HG02885 (cell line): ENCODE measurements at regions not wholly inside any gene's neighbourhood (a gene's known extent, or its start where the extent isn't known, plus 50 kb on each side); places are given as distances from the start of the nearest gene placed in this dataset.

Experiments
- ATAC-seq: cut with Tn5 transposase; IDR thresholded peaks from one replicate; pipeline ENCODE4 v1.9.1; 2021; ENCODE audit warnings: mild to moderate bottlenecking; ENCODE audit not compliant: unreplicated experiment, poor library complexity

DNA sequence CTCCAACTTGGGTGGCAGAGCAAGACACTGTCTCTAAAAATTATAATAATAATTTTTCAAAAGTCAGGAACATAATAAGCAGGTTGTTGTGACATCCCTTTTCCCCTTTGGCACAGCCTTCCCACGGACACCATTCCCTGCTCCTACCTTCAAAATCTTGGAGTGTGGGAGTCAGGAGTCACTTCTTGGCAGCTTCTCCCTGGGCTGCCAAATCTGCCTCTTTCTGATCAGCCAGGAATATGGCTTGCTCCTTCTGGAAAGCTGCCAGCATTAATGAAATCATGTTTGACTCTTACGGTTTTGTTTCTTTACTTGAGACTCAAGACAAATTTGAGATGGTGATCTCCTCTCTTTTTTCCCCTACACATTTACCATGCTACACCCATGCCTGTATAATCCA, 391.4 kb upstream of the SYT1 start:
- ATAC-seq: no peak

DNA sequence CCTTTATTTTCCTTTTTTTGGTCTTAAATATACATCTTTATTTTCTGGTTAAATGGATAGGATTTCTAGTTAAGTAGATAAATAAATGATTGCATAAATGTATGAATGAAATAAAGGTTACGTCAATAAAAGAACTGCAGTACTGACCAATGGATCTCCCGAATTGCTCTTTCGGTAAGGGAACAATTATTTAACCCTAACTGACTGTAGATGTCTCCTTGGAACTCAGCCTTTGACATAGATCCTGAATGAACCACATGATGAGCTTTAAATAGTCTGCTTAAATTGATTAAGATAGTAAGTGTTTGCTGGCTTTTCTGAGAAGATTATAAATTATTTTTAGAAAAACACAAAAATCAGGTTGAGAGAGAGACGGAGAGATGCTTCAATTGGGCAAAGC, 391.0 kb upstream of the SYT1 start:
- ATAC-seq: no peak

DNA sequence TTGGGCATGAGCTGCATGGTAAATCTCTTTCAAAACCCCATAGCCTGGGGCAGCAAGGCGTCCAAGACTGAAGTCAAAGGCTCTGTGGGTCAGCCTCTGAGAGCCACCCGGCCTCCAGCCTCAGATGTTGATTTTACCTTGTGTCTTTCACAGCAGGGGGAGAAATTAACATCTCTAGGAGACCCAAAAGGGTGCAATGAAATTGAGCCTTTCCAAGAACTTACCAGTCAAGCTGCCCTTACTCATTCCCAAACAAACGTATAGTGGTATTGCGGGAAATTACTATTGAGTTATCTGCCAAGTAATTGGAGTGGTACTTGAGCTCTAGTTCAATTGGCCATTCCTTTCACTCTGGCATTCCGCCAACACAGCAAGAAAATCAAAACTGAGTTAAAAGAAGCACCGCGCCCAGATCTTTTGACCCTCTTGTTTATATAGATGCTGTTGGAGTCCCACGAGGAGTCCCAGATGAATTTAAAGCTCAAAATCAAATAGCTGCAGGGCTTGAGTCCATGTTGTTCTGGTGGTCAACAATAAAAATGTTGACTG, 380.7 kb upstream of the SYT1 start:
- no peak for ATAC-seq

DNA sequence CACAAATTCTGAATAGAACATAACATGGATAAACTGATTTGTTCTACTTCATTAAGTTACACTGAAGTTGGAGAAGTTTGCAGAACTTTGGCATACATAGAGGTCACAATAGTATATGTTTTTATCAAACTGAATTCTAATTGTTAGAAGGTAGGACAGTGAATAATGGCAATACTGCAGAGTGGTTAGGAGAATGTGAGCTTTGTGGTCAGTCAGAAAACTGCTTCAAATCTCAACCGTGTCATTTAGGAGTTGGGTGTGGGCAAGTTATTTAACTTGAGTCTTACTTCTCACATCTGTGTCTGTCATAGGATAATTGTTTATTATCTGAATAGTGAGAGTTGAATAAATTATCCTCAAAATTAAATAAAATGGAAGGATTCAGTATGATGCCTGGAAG, 374.6 kb upstream of the SYT1 start:
- no peak for ATAC-seq

DNA sequence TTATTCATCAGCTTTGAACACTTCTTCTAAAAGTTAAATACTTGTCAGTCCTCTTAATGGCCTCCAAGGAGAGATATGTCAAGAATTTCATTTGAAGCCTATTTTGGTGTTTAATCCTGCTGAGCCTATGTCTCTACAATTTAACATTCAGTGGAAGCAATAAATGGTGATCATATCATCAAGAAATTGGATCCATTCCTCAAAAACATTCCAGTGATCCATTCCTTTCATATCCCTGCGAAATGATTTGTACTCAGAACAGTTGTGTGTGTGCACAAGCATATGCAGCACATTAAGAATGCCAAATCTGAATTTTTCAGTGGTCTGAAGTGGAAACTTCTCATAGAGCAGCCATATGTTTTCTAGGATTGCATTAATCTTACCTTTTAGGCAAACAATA, 373.7 kb upstream of the SYT1 start:
- ATAC-seq: no peak

DNA sequence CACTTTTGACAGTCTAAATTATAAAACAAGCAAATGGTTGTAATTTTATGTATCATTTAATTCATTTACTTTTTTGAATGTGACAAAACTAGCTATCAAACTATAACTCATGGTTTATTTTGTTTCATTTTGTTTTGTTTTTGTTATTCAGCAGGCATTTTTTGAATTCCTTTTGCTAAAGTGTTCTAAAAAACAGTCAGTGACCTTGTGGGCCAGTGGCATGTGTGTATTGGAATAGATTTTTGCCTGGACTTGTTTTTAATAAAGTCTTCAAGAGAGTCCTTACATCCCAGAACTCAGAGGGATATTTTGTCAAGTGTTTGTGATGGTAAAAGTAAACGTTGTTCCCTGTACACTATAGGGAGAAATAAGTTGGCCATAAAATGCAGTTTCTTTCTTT, 369.7 kb upstream of the SYT1 start:
- no peak for ATAC-seq

DNA sequence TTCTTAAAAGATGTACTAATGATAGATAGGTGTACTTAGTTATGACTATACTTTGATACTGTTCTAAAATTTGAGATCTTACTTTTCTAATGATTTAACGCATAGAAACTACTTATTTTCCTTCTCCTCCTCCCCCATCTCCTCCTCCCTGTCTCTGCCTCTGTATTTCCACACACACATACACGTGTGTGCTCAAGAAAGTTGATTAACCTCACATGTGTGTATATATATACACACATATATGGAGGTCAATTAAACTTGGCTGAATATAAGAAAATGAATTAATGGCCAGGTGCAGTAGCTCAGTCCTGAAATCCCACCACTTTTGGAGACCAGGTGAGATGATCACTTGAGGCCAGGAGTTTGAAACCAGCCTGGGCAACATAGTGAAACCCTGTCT, 362.7 kb upstream of the SYT1 start:
- no peak for ATAC-seq

DNA sequence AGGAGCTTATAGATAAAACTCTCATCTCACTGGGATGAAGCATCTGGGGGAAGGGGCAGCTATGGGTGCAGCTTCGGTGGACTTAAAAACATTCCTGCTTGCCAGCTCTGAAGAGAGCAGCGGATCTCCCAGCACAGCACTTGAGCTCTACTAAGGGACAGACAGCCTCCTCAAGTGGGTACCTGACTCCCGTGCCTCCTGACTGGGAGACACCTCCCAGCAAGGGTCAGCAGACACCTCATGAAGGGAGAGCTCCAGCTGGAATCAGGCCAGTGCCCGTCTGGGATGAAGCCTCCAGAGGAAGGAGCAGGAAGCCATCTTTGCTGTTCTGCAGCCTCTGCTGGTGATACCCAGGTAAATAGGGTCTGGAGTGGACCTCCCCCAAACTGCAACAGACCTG, 345.2 kb upstream of the SYT1 start:
- no peak for ATAC-seq

DNA sequence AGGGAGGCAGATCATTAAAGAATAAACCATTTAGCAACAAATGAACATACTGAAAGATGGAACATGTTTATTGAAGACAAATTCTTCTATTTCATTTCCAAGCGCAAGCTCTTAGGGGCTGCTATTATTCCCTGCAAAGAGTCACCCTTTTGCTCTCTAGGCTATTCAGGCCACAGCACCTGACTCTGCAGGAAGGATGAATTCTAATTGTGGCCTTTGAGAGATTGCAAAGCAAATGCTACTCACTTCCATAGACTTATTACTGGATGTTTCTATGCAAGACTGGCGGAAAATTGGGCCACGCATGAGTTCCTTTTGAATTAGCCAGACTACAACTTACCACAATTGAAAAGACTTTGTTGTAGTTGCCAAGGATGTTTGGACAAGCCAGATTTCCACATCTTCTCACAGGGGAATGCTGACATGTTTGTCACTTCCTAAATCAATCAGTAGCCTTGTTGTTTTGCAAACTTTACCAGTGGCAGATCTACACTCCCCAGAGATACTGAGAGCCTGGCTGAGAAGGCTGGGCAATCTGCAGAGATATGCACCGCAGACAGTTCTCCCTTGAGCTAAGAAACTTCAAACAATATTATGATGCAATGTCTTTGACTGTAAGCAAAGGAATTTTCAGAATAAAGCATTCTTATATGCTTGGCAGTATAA, 334.3 kb upstream of the SYT1 start:
- no peak for ATAC-seq

DNA sequence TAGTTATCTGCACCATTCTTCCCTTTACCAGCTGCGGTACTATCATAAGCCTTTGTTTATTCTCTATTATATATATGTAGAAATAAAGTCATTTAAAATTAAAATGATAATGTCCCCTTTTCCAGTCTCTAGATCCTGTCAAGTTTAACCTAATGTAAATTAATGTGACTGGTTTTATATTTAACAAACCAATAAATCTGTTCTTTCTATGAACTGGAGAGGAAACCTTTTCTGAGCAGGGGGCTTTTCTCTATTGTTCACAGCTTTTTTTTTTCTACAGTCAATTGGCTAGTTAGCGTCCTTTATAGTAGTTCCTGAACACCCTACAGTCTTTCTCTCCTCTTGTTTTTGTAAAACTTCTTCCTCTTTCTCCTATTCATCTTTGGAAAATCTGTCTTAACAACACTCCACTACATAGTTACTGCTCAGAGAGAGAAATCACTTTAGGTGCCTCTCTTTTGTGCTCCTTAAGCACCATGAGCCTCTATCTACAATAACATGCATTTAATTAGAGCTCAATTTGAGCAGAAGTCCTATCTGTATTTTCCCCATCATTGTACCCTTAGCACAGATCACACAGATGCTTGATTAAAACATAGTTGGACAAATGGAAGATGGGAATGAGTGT, 332.6 kb upstream of the SYT1 start:
- no peak for ATAC-seq

DNA sequence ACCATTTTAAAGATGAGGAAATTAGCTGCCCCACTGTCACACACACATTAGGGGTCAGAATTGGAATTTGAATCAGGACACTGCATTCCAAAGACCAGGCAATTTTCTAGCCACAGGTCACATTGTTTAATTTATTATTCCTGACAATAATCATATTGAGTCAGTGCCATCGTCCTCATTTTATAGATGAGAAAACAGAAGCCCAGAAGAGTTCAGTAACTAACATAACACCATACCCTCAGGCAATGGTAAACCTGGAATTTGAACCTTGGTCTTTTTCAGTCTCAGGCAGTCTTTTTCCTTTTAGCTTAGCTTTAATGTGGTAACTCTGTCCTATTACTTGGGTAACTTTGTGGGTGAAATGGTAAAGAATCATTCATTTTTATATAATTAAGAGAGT, 330.3 kb upstream of the SYT1 start:
- ATAC-seq: no peak

DNA sequence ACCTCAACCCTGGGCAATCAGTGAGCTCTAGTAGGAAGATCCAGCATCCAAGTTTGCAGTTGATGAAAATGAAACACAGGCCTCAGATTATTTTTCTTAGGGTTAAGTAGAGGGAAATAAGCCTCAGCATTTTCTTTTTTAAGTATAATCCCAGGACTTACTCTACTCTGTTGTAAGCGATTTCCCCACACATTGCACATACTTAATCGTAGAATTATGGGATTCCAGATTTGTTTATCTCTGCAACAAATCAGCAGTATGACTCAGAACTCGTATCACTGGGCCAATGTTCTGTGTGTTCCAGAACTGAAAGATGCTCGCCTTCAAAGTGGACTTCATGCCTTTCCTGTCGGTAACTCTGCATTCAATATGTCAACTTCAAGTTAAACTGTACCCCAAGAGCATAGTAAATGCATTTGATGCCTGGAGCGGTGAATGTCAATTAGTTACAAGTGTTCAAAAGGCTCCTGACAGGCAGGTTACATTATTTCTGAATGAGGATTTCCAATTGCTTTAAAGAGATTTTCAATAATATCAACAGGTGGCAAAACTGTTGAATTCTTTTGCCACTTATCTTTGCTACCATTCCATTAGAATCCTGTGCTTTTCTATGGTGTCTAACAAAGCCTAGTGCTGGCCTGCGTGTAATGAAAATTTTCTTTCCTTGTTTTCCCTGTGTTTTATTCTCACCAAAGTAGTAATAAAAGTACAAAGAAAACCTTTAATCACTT, 323.8 kb upstream of the SYT1 start:
- ATAC-seq: no peak

DNA sequence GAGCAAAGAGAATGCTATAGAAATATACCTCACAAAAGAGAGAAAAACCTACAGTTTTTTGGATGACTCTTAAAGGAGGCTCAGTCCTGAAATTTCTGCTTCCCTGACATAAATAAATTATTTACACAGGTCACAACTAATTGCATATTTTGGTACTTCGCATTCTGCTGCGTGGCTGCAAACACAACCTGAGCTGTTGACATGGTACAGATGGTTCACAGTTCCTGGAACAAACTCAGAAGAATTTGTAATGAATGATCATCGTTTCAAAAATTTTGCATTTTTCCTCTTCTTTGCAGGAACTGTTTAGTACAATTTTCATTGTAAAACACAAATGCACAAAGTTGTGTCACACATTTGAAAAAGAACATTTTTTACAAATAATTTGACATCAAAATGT, 313.7 kb upstream of the SYT1 start:
- ATAC-seq: no peak

DNA sequence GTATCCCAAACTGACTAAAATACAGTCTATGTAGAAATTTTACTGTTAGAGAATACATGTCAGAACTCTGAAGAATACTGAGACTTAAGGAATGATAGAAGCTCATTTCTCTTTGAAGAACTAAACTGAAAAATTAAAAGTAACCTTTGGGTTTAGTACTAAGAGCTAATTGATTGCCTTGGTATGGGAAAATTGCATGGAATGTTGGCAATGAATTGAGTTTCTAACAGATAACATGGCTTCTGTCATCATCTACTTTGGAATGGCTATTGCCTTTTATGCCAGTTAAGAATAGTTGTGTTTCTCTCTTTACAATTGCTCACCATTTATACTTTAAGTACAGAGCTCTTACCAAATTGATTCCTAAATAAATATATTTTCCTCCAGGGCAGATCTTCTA, 308.8 kb upstream of the SYT1 start:
- ATAC-seq: no peak

DNA sequence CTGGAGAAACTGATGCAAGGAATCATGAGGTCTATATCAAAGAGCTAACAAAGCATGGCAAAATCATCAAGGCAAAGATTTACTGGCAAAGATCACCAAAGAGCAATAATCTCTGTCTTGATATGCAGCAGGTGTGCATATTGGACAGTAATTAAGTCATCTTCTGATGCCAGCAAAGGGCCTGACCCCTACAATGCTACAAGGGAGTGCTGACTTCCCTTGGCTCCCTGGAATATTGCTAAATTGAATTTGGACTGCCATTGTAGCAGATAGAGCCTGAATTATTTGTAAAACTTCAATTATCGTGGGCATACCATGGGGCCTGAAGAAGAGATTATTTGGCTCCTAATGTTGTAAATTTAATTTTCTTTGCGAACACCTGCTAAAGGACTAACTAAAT, 307.9 kb upstream of the SYT1 start:
- no peak for ATAC-seq

DNA sequence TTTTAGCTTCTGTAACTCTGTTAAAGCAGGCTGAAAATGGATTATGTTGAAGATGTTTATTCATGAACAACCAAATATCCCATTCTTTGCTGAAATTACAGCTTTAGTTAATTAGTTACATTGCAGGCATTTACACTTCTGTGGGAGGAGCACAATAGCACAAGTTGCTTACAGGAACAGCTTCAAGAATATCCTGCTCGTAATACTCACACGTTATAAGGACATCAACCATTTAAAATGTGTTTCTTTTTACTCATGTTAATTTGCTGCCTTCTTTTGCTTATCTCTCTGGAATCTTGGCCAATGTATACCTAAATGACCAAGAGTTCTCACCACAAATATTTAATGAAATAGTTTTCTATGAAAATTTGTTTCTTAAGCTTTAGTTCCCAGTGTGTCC, 305.2 kb upstream of the SYT1 start:
- no peak for ATAC-seq

DNA sequence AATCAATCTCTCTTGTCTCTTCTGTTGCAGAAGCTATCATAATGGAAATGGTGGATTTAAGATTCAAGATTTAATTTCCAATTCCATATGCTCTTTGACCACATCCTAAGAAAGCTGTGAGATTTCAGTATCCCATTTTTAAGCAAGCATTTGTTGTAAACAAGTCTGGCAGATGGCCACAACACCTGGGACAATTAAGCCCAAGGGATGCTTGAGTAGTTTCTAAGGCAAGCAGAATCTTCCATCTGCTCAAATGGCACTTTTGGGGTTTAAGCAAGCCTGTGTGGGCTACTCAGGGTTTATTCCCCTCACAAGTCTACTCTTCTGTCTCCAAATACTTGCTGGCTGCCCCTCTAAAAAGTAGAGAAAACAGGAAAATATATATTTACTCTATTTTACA, 304.7 kb upstream of the SYT1 start:
- no peak for ATAC-seq

DNA sequence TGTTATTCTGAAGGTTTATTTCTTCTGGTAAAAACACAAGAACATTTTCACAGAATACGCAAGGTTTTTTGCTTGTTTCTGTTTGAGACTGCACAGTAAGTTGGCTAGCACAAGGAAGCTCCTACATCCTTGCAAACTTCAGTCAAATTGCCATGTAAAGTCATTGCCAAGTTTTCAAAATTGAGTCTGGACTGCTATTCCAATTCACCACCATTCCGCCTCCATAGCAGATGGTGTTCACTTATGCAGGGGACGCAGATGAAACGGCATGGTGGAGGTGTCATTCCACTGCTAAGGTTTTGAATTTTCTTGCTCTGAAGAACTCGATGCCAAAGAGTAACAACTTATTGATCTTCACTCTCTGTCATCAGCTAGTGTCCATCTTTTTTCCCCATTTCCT, 303.9 kb upstream of the SYT1 start:
- no peak for ATAC-seq

DNA sequence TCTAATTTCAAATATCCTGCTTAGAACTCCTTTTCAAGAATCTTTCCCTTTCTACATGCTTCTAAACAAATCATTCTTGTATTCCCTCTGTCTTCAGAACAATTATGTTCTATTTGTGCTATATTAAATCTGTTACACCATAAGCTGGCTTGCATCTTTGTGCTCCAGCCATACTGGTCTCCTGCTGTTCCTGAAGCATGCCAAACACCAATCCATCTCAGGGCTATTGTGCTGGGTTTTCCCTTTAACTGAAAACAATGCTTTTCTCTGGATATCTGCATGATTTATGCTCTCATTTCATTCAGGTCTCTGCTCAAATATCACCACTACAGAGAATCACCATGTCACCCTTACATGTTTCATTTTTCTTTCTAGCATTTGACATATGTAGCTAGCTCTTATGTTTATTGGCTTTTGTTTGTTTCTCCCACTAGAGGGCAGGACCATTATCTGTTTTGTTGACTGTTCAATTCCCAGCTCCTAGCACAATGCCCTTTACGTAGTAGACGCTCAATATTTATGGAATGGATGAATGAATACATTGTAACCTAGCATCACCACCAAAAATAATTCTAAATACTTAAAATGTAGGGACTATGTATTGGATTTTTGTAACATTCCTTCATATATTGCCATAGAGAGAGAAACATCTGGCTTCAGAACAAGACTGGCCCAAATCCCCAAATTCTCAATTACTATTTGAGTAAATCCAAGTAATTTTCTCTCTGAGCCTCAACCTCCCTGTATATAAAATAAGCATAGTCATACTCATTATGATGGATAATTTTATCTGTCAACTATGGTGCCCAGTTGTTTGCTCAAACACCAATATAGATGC, 302.0 kb upstream of the SYT1 start:
- ATAC-seq: peak; percentile 50

DNA sequence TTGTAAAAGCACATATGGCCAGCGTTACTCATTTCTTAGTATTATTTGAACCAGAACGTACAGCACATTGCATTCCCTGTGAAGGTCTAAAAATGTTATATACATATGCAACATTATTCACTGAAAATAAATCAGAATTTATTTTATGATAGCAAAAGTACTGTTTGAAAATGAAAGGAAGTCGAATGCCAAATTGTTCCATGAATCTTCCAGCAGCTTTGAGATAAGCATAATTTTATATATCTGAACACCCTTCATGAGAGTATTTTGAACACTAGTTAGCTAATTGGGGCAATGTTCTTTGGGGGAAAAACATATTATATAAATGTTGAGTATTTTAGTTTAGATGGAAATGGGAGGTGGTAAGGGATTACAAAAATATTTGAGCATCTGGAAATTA, 300.7 kb upstream of the SYT1 start:
- no peak for ATAC-seq

DNA sequence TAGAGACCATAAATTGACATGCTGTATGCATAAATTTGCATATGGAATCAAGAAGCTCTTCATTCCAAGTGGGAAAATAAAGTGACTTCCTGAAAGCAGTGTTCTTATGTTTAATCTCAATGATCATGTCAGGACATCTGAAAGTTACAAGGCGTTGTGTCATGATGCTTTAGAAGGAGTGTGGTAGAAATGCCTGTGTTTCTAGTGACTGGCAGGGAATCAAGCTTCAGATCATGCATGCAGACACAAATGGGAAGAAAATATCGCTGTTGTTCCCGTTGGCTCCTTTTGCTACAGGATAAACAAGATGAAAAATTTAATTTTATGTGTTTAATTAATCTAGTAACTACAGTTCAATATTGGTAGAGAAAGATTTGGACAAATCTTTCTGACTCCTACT, 298.1 kb upstream of the SYT1 start:
- no peak for ATAC-seq
